ES-I3 (cell line): ENCODE measurements at regions not wholly inside any gene's neighbourhood (a gene's known extent, or its start where the extent isn't known, plus 50 kb on each side); places are given as distances from the start of the nearest gene placed in this dataset.

Experiments
- H3K36me3 ChIP-seq: 2 replicates; pipeline ENCODE4 v1.6.1; 2013; ENCODE audit warnings: mild to moderate bottlenecking, low read length, control low read depth, moderate library complexity; ENCODE audit not compliant: insufficient read depth
- H3K4me1 ChIP-seq: 2 replicates; pipeline ENCODE4 v1.6.1; 2013; ENCODE audit warnings: mild to moderate bottlenecking, control low read depth, low read length; ENCODE audit not compliant: insufficient read depth
- H3K9ac ChIP-seq: 2 replicates; pipeline ENCODE4 v1.6.1; 2013; ENCODE audit warnings: low read depth, mild to moderate bottlenecking, low read length, moderate library complexity
- H3K9me3 ChIP-seq: 2 replicates; pipeline ENCODE4 v1.6.1; 2013; ENCODE audit warnings: mild to moderate bottlenecking, low read length, moderate library complexity; ENCODE audit not compliant: control insufficient read depth, insufficient read depth

GRCh38 chr4:4749137-4749536 lies 110.3 kb upstream of the MSX1 start:
- H3K4me1 ChIP-seq: no peaks in the 10 kb centered on the region
- no peak overlapping the region for H3K9ac ChIP-seq
- H3K36me3 ChIP-seq: no peaks in the 10 kb centered on the region
- H3K9me3 ChIP-seq: peaks cover 6% of the 10 kb centered on the region; the same call in 1 of the 2 replicates

DNA sequence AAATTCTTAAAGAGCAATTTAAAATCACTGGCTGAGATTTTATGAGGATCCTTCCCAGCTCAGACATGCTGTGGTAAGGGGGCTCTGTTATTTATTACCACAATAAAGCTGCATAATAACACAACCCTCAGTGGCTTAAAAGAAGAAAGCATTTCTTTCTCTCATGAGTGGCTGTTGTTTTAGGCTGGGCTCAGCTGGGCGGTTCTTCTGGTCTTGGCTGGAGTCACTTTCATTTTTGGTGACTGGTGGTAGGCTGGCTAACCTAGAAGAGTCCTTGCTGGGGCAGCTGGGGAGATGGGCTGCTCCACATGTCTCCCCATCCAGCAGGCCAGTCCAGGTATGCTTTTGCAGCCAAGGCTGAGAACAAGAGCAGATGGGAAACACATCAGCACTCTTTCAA lies 113.0 kb upstream of the MSX1 start:
- no peaks in the 10 kb centered on the region for H3K36me3 ChIP-seq
- peaks cover 6% of the 10 kb centered on the region; the same call in 1 of the 2 replicates for H3K9me3 ChIP-seq
- H3K9ac ChIP-seq: no peak overlapping the region
- H3K4me1 ChIP-seq: no peaks in the 10 kb centered on the region

GRCh38 chr4:4740071-4740470 lies 119.4 kb upstream of the MSX1 start:
- no peak overlapping the region for H3K9ac ChIP-seq
- no peaks in the 10 kb centered on the region for H3K9me3 ChIP-seq
- H3K36me3 ChIP-seq: no peaks in the 10 kb centered on the region
- no peaks in the 10 kb centered on the region for H3K4me1 ChIP-seq

GRCh38 chr4:4735870-4736269 lies 123.6 kb upstream of the MSX1 start:
- no peaks in the 10 kb centered on the region for H3K36me3 ChIP-seq
- H3K9me3 ChIP-seq: no peaks in the 10 kb centered on the region
- no peak overlapping the region for H3K9ac ChIP-seq
- no peaks in the 10 kb centered on the region for H3K4me1 ChIP-seq

- Histone ChIP-seq H3K9ac (no peak overlapping the region), H3K4me1 (no peaks in the 10 kb centered on the region), H3K9me3 (no peaks in the 10 kb centered on the region), H3K36me3 (no peaks in the 10 kb centered on the region)
Observed at GRCh38 chr4:4735136-4735750, 124.2 kb upstream of the MSX1 start.

DNA sequence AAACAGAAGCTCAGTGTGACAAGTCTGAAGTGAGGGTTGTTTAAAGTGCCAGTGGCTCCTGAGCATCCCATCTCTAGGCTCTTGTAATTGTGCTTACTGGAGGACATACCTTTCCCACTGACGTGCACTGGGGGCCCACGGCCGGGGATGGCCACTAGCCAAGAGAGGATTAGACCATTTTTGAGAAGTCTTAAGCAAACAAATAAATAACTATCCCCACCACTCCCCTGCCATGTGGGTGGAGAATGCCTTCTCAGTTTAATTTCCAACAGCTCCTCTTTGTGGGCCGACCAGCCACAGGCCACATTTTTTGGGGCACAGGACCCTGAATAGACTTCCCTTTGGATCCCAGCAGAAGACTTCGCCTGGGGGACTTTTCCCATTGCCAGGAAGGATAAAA lies 125.0 kb upstream of the MSX1 start:
- Histone ChIP-seq H3K9me3 (no peaks in the 10 kb centered on the region), H3K36me3 (no peaks in the 10 kb centered on the region), H3K4me1 (no peaks in the 10 kb centered on the region), H3K9ac (no peak overlapping the region)

GRCh38 chr4:4733663-4734062 lies 125.8 kb upstream of the MSX1 start:
- Histone ChIP-seq H3K9ac (no peak overlapping the region), H3K9me3 (no peaks in the 10 kb centered on the region), H3K4me1 (no peaks in the 10 kb centered on the region), H3K36me3 (no peaks in the 10 kb centered on the region)

DNA sequence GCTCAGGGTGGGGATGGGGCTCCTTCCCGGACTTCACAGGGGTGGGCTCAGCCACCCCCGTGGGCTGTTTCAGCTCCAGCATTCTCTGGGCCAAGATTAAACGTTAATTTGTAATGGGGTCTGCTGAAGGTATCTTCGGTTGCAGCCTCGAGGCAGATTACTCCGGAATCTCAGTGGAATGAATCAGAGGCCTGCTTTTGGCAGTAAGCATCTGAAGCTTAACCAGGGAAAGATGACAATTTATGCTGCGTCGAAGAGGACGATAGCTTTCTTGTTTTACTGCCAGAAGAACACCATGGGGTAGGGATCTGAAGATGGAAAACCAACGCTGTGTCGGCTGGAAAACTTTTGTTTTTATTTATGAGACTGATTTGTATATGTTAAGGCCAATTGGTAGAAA lies 129.2 kb upstream of the MSX1 start:
- no peaks in the 10 kb centered on the region for H3K4me1 ChIP-seq
- H3K9me3 ChIP-seq: peaks cover 3% of the 10 kb centered on the region
- H3K36me3 ChIP-seq: no peaks in the 10 kb centered on the region
- no peak overlapping the region for H3K9ac ChIP-seq

DNA sequence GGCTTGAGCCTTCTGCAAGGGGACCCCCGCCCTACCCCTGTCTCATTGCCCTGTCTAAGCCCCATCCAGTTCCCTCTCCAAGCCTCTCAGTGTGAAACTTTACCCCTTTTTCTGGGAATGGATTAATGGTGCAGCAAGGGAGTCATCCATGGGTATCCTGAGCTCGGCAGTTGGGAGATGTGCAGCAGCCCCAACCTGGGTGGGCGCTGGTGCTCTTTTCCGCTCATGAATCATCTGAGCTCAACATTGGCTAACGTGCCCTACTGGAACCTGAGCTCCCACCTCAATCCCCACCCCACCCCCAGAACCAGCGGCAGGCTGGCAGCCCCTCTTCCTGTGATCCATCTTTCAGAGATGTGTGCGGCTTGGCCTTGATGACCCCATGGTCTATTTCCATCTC lies 130.3 kb upstream of the MSX1 start:
- H3K36me3 ChIP-seq: no peaks in the 10 kb centered on the region
- H3K9me3 ChIP-seq: peaks cover 6% of the 10 kb centered on the region
- H3K9ac ChIP-seq: no peak overlapping the region
- no peaks in the 10 kb centered on the region for H3K4me1 ChIP-seq

DNA sequence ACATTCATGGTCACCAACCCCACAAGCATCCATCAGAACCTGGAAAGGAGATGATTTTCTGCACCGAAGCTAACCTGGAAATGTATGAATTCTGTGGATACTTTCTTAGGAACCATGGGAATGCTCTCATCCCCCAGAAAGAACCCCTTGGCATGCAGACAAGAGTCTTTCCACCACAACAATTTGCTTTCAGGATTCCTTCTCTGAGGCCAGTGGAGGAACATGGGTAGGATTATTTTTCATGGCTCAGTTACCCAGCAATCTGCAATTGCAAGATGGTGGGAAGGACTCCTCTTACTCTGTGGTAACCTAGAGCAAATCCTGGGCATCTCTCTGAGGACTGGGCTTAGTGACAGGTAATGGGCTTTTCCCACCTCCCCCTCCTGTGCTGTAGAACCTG lies 131.9 kb upstream of the MSX1 start:
- no peaks in the 10 kb centered on the region for H3K4me1 ChIP-seq
- peaks cover 11% of the 10 kb centered on the region for H3K9me3 ChIP-seq
- H3K36me3 ChIP-seq: no peaks in the 10 kb centered on the region
- no peak overlapping the region for H3K9ac ChIP-seq

DNA sequence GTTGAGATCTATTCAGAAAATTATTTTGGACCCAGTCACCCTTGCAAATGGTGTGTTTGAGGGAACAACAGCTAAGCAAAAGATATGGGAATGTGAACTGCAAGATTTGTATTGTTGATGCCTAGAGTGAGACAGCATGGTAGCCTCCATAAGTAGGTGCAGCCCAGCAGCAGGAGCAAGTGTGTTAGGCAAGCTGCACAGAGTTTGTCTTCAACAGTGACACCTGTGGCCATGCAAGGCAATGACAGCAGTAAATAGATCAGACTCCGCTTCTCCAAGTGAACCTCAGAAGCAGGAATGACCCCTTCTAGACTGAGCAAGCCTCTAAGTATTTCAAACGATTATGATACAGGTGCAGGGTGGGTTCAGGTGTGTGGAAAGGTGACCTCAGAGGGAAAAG lies 133.4 kb upstream of the MSX1 start:
- Histone ChIP-seq H3K9me3 (peaks cover 11% of the 10 kb centered on the region), H3K36me3 (no peaks in the 10 kb centered on the region), H3K9ac (no peak overlapping the region), H3K4me1 (no peaks in the 10 kb centered on the region)

- Histone ChIP-seq H3K36me3 (no peaks in the 10 kb centered on the region), H3K9ac (no peak overlapping the region), H3K9me3 (peaks cover 11% of the 10 kb centered on the region), H3K4me1 (no peaks in the 10 kb centered on the region)
Observed at GRCh38 chr4:4724321-4724720, 135.1 kb upstream of the MSX1 start.

GRCh38 chr4:4721636-4722035 lies 137.8 kb upstream of the MSX1 start:
- H3K9ac ChIP-seq: no peak overlapping the region
- peaks cover 11% of the 10 kb centered on the region for H3K9me3 ChIP-seq
- no peaks in the 10 kb centered on the region for H3K36me3 ChIP-seq
- H3K4me1 ChIP-seq: no peaks in the 10 kb centered on the region

DNA sequence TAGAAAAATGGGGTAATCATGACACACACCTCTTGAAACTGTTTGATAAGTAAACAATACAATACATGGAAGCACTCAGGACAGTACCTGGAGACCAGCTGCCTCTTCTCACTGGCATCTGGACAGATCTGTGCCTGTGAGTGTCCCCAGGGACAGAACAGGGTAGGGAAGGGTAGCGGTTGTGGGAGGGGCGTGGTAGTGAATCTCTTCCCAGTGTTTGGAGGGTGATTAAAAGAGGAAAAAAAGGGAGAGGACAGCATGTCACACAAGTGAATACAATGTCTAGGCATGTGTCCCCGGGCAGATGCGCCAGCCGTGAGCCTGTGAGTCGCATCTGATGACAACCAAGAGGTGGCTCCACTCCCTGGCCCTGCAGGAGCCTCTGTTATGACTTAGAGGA lies 138.8 kb upstream of the MSX1 start:
- Histone ChIP-seq H3K4me1 (no peaks in the 10 kb centered on the region), H3K9me3 (peaks cover 8% of the 10 kb centered on the region; the same call in 1 of the 2 replicates), H3K36me3 (no peaks in the 10 kb centered on the region), H3K9ac (no peak overlapping the region)

- Histone ChIP-seq H3K9me3 (peaks cover 4% of the 10 kb centered on the region; the same call in 1 of the 2 replicates), H3K4me1 (no peaks in the 10 kb centered on the region), H3K9ac (no peak overlapping the region), H3K36me3 (no peaks in the 10 kb centered on the region)
Observed at GRCh38 chr4:4719436-4719835, 140.0 kb upstream of the MSX1 start.

DNA sequence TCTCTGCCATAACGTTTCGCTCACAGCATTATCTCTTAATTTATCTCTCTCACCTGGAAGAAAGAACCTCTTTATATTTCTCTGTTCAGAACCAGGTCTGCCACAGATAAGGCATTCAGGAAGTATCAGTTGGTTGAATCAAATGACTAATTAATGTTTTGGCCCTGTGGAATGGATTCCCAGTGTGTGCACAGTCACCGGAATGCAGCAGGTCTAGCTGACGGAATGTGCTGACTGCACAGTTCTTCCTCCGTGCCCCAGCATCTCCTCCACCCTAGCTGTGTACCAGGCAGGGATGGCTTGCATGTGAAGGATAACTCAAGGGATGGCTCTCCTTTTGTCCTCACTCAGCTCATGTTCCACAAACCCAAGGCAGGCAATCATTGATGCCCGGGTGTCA lies 141.8 kb upstream of the MSX1 start:
- no peaks in the 10 kb centered on the region for H3K4me1 ChIP-seq
- no peaks in the 10 kb centered on the region for H3K9me3 ChIP-seq
- H3K36me3 ChIP-seq: no peaks in the 10 kb centered on the region
- no peak overlapping the region for H3K9ac ChIP-seq
